Muscle layer of duodenum (tissue), 2 donors: ENCODE measurements at regions not wholly inside any gene's neighbourhood (a gene's known extent, or its start where the extent isn't known, plus 50 kb on each side); places are given as distances from the start of the nearest gene placed in this dataset.
"Not testable (repeated sequence)": the region's sequence is repeated elsewhere in the genome, so short reads cannot be mapped to it uniquely, and the experiment has no call there.

Experiments used
- H3K27ac ChIP-seq: one replicate; pipeline ENCODE4 v1.7.0; 2013; ENCODE audit warnings: mild to moderate bottlenecking, low read length
- H3K27me3 ChIP-seq: one replicate; pipeline ENCODE4 v1.7.0; 2013; ENCODE audit warnings: low read depth, mild to moderate bottlenecking, control low read depth, low read length
- H3K36me3 ChIP-seq, 2 donors: one replicate each; pipeline ENCODE4 v1.7.0; 2013; ENCODE audit warnings: low read length in 2 of 2, control low read depth in 1 of 2, mild to moderate bottlenecking in 1 of 2; ENCODE audit not compliant: insufficient read depth in 2 of 2, control insufficient read depth in 1 of 2
- H3K4me1 ChIP-seq, 2 donors: one replicate each; pipeline ENCODE4 v1.7.0; 2013; ENCODE audit warnings: low read length in 2 of 2, mild to moderate bottlenecking in 2 of 2, control low read depth in 1 of 2, moderate library complexity in 1 of 2; ENCODE audit not compliant: insufficient read depth in 2 of 2, control insufficient read depth in 1 of 2
- H3K4me3 ChIP-seq, 2 donors: one replicate each; pipeline ENCODE4 v1.7.0; 2013; ENCODE audit warnings: low read length in 2 of 2, low read depth in 1 of 2, mild to moderate bottlenecking in 1 of 2
- H3K9me3 ChIP-seq, 2 donors: one replicate each; pipeline ENCODE4 v1.7.0; 2013; ENCODE audit warnings: low read length in 2 of 2, control low read depth in 1 of 2, mild to moderate bottlenecking in 1 of 2; ENCODE audit not compliant: control insufficient read depth in 1 of 2
- donor health status: healthy.

DNA sequence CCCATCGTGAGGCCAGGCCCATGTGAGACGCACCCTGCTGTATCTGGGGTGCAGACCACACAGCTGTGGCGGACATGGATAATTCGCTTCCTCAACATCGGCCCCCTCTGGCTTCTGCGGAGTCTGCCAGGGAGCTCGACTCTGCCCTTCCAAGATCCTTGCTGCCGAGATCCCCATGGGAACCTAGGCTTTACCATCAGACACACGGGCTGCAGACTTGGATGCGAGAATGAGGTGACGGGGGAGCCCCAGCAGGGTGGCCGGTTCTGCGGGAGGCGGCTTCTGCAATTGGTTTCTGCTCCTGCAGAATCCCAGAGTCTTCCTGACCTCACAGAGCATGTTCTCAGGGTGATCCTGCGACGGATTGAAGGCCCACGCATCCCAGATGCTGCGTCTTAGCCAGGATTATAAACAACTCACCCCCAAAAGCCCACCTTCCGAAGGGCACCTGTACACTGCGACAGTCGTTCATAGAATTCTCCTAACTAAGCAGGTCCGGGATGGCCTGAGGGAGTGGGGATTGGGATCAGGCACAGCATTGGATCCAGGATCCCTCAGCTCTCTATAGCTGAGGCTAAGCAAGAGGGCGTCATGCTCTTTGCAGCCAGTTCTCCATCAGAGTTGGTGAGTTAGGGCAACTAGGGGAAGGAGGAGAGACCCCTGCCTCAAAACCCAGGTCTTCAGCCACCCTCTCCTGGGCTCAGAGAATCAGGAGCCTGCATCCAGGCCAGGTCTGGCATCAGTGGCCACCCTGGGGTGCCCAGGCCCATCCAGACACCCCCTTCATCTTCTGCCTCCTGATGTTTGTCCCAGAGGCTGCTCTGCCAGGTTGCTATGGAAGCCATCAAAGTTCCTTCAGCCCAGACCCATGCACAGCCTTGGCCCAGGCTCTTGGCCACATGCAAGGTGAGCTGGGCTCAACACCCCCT is 74.7 kb upstream of the SNTG2 start:
- Histone ChIP-seq H3K27me3 (no peaks in the 10 kb centered on the region), H3K4me1 (no peaks in the 10 kb centered on the region), H3K4me3 (no peak overlapping the region), H3K36me3 (no peaks in the 10 kb centered on the region), H3K27ac (no peak overlapping the region), H3K9me3 (no peaks in the 10 kb centered on the region)

DNA sequence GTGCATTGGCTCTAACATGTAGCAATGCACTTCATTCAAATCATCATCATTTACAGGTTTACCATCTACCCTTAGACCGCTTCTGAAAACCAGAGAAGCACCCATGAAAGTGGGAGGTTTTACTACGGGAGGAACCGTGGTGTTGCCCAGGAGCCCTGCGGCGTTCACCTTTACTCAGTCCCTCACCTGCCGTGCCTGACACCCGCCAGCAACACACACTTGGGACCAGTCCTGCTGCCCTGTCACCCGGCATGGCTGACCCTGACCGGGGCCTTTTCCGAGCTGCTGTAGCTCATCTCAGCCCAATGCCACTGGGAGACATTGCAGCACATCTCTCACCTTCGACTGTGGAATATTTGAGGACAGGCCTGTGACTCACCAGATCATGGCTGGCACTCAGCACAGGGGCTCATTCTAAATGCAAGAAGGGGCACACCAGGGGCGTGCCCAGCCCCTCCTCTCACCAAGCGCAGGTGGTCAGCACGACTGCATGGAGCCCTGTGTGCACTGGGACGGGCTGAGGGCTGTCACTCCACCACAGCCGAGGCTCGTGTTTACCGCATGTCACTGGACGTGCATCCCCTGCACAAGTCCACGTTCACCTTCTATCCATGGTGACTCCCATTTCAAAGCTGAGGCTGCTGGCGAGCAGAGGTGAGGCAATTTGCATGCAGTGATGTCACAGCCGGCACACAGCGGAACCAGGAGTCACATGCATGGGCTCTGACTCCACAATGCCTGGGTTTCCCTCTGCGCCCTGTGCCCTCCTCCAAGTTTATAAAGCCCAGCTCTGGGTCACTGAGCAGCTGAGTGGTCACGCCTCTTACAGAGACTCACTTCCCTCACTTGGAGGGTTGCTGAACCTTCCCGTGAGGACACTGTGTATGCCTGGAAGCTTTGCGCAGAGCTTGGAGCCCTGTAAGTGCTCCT is 76.7 kb upstream of the SNTG2 start:
- Histone ChIP-seq H3K36me3 (no peaks in the 10 kb centered on the region), H3K4me3 (no peak overlapping the region), H3K4me1 (no peaks in the 10 kb centered on the region), H3K27ac (no peak overlapping the region), H3K9me3 (no peaks in the 10 kb centered on the region), H3K27me3 (no peaks in the 10 kb centered on the region)

DNA sequence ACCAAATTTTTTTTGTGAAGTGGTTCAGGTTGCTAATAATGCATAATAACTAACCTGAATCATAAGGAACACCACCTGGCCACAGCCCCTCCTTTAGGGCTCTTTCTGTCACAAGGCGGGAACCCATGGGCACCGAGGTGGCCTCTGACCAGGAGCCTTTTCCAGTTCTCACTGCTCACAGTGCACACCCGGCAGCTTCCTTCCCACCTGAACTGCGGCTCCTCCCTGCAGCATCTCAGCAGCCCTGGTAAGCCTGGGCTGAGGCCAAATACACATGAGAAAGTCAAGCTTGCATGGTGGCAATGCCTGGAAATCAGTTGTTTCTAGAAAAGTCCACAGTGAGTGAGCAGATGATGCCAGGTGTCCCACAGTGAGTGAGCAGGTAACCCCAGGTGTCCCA is 77.6 kb upstream of the SNTG2 start:
- H3K4me3 ChIP-seq = no peak overlapping the region
- H3K27ac ChIP-seq = no peak overlapping the region
- H3K4me1 ChIP-seq = no peaks in the 10 kb centered on the region
- no peaks in the 10 kb centered on the region for H3K9me3 ChIP-seq
- no peaks in the 10 kb centered on the region for H3K27me3 ChIP-seq
- no peaks in the 10 kb centered on the region for H3K36me3 ChIP-seq

DNA sequence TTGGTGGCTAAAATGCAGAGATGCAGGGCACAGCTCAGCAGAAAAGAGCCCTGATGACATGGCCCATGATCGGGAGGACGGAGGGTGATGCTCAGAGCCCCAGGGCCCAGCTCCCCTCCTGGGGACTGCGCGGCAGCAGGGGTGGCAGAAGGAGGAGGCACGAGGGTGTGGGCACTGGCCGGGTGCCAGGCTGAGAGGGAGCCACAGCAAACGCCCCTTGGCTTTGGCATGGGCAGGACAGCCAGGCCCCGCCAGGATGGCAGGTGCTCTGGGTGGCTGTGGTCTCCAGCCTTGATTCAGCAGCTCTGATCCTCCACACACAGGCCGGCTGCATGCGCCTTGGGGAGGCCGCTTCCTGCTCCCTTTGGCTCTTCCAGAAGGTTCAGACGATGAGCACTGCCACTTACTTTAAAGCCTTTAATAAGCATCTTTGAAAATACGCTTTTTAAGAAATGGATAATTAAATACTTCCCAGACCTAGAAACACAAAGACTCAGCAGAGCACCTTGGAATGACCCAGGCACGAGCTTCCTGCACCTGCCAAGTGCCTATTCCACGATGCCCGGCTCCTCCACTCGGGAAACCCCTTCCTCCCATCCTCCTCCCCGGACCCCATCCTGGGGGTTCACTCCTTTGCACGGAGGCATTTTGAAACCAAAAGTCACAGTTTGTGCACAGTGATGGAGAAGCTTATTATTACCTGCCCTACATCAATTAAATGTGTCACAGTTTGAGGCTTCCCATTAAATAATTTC is 78.5 kb upstream of the SNTG2 start:
- Histone ChIP-seq H3K4me1 (peaks cover 0 to 4% of the 10 kb centered on the region in 2 donors), H3K4me3 (no peak overlapping the region), H3K27me3 (no peaks in the 10 kb centered on the region), H3K27ac (no peak overlapping the region), H3K9me3 (no peaks in the 10 kb centered on the region), H3K36me3 (no peaks in the 10 kb centered on the region)

DNA sequence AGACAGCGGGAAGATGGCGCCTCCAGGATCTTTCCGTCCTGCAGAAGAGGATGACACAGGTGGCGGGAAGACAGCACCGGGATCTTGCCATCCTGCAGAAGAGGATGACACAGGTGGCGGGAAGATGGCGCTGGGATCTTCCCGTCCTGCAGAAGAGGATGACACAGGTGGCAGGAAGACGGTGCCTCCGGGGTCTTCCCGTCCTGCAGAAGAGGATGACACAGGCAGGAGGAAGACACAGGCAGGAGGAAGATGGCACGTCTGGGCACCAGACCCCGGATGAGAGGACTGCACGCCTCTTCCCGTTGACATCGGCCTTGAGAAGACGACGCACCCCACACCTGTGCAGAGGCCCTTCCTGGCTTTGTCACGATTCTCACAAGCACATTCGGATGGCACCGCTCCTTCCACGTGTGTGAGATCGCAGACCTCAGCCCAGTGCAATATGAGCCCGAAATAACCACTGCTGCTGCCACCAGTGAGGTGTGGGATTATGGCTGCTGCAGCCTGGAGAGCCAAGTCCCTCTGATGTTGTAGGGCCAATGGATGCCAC is 79.4 kb upstream of the SNTG2 start:
- Histone ChIP-seq H3K4me1 (peaks cover 0 to 4% of the 10 kb centered on the region in 2 donors), H3K9me3 (no peaks in the 10 kb centered on the region), H3K4me3 (no peak overlapping the region), H3K27me3 (no peaks in the 10 kb centered on the region), H3K36me3 (no peaks in the 10 kb centered on the region), H3K27ac (no peak overlapping the region)

DNA sequence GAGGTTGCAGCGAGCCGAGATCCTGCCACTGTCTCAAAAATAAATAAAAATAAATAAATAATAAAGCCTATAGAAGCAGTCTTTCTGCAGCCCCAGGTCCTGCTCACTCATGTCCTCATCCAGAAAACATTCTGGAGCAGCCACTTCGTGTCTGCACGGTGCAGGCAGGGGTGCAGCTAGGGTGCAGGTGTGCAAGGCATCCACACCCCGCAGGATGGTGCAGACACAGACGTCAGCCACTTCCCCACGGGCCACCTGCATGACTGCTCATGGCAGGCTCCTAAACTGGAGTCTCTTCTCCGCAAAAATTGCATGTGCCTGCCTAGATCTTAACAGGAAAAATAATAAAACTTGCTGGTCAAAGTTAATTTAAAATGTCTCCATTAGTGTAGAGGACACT is 80.2 kb upstream of the SNTG2 start:
- H3K4me1 ChIP-seq = peaks cover 0 to 4% of the 10 kb centered on the region in 2 donors
- H3K27me3 ChIP-seq = no peaks in the 10 kb centered on the region
- H3K27ac ChIP-seq = no peak overlapping the region
- H3K4me3 ChIP-seq = no peak overlapping the region
- no peaks in the 10 kb centered on the region for H3K36me3 ChIP-seq
- H3K9me3 ChIP-seq = no peaks in the 10 kb centered on the region

DNA sequence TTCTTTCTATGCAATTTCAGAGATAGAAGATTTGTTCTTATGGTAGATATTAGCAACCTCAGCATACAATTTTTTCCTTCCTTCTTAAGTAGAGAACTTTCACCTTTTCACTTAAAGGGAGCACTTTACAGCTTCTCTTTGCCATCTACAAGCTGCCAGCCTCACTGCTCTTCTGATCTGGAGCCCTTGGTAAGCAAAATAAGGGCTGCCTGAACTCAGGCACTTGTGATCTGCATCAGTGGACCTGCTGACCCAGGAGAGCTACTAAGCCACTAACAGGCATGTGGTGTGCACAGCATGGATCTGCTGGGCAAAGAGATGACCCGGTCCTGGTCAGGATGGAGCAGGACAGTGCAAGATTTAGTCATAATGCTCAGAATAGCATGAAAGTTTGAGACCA is 80.8 kb upstream of the SNTG2 start:
- H3K4me1 ChIP-seq = peaks cover 0 to 4% of the 10 kb centered on the region in 2 donors
- no peak overlapping the region for H3K4me3 ChIP-seq
- H3K27me3 ChIP-seq = no peaks in the 10 kb centered on the region
- no peaks in the 10 kb centered on the region for H3K9me3 ChIP-seq
- H3K36me3 ChIP-seq = no peaks in the 10 kb centered on the region
- H3K27ac ChIP-seq = no peak overlapping the region

DNA sequence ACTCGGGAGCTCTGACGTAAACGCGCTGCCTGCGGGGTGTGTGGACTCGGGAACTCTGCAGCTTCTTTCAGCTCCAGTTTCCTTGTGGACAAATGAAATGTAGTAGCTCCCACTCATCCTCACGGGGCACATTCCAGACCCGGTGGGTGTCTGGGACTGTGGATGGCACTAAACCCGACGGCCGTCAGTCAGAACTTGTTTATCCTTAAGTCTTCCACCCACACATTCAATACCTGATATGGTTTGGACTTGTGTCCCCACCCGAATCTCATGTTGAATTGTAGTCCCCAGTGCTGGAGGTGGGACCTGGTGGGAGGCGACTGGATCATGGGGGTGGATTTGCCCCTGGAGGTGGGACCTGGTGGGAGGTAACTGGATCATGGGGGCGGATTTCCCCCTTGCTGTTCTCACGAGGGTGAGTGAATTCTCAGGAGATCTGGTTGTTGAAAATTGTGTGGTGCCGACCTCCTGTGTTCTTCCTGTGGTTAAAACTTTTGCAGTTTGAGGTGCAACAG is 81.2 kb upstream of the SNTG2 start:
- Histone ChIP-seq H3K4me1 (peaks cover 0 to 4% of the 10 kb centered on the region in 2 donors), H3K27ac (no peak overlapping the region), H3K36me3 (no peaks in the 10 kb centered on the region), H3K27me3 (no peaks in the 10 kb centered on the region), H3K4me3 (no peak overlapping the region), H3K9me3 (no peaks in the 10 kb centered on the region)

DNA sequence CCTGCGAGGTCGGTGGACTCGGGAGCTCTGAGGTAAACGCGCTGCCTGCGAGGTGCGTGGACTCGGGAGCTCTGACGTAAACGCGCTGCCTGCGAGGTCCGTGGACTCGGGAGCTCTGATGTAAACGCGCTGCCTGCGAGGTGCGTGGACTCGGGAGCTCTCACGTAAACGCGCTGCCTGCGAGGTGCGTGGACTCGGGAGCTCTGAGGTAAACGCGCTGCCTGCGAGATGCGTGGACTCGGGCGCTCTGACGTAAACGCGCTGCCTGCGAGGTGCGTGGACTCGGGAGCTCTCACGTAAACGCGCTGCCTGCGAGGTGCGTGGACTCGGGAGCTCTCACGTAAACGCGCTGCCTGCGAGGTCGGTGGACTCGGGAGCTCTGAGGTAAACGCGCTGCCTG is 81.8 kb upstream of the SNTG2 start:
- not testable (repeated sequence) for H3K4me1 ChIP-seq, H3K9me3 ChIP-seq, H3K27ac ChIP-seq, H3K36me3 ChIP-seq, H3K27me3 ChIP-seq, H3K4me3 ChIP-seq

DNA sequence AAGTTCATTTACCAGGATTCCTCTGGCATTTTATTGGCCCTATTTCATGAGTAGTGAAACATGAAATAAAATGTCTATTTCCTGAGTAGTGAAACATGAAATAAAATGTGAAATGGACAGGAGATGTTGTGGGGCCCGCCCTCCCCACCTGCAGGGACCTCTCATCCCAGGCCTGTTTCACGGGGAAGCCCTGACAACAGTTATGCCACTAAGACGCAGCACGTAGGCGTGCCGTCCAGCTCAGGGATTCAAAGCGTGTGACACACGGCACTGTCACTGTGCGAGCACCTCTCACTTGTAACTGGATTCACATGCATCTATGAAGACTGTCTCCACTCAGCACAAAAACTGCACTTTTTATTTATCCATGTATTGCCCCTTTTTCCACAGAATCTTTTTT is 83.4 kb upstream of the SNTG2 start:
- Histone ChIP-seq H3K27me3 (no peaks in the 10 kb centered on the region), H3K4me3 (no peak overlapping the region), H3K36me3 (no peaks in the 10 kb centered on the region), H3K27ac (no peak overlapping the region), H3K4me1 (peaks cover 0 to 4% of the 10 kb centered on the region in 2 donors), H3K9me3 (no peaks in the 10 kb centered on the region)
